Posterior cingulate gyrus (tissue), 11 donors: ENCODE measurements at regions not wholly inside any gene's neighbourhood (a gene's known extent, or its start where the extent isn't known, plus 50 kb on each side); places are given as distances from the start of the nearest gene placed in this dataset.
"Not testable (repeated sequence)": the region's sequence is repeated elsewhere in the genome, so short reads cannot be mapped to it uniquely, and the experiment has no call there.

Source experiments
- DNase-seq, 10 donors: peaks; one replicate each; pipeline versions ENCODE4 v3.0.0 to v3.0.0-alpha.2; 2020 to 2021; ENCODE audit warnings: mixed read lengths in 3 of 10
- intact Hi-C: fragments of 100-400 bp; cut with DNase I; formaldehyde crosslinking; loops from one replicate; pipeline ENCODE4 v1.15.1; 2023

DNA sequence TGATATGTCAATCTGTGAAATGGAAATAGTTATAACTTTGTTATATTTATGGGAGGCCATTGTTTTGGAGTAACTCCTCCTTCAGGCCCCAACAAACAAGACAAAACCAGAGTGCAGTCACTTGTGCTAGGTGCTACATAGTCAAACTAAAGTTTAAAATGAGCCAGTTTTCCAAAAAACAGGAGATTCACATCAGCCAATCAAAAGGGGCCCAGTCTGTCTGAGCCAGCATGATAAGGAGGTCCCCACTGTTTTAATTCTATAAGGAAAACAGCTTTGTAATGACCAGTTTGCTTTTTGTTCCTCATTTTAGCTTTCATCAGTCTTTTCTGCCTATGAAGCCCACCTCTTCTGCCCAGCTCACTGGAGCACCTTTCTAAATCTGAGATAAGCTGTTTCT lies 94.7 kb upstream of the SLC7A14 start:
- intact Hi-C loops, result no loop called here
- no peak for DNase-seq

DNA sequence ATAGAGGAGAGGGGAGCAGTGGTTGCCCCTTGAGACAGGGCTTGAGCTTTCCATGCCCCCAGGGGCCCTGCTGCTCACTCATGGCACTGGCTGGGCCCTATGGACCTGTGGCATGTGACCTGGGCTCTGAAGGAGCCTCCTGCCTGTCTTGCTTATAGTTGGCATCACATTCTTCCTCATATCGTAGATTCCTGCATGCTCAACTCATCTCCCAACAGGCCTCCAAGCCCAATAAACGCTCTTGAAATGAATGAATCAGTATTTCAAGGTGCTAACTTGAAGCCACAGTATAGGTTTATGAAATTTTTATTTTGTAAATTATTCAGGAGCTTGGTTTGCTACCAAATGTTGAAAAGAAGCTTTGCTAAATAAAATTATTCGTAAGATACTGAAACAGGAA lies 93.3 kb upstream of the SLC7A14 start:
- no peak for DNase-seq
- intact Hi-C loops, result no loop called here

DNA sequence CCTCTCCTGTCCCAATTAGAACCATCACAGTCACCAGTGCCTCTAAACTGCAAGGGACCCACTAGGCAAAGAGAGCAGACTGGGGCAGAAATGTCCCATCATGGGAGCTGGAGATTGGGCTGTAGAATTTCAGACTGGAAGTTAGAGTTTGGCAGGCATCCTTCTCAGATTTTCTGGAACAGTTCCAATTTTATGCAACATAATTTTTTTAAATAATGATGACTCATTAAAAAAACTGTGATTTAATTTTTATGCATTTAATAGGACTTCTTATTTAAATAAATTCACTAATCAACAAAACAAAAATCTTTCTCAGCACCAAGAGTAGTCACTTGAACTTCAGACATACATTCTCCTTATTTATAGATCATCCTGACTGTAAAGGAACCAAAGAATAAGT lies 84.6 kb upstream of the SLC7A14 start:
- no peak for DNase-seq
- intact Hi-C loops, result no loop called here

DNA sequence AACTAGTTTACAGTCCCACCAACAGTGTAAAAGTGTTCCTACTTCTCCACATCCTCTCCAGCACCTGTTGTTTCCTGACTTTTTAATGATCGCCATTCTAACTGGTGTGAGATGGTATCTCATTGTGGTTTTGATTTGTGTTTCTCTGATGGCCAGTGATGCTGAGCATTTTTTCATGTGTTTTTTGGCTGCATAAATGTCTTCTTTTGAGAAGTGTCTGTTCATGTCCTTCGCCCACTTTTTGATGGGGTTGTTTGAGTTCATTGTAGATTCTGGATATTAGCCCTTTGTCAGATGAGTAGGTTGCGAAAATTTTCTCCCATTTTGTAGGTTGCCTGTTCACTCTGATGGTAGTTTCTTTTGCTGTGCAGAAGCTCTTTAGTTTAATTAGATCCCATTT lies 77.1 kb upstream of the SLC7A14 start:
- intact Hi-C loops, DNase-seq: not testable (repeated sequence)

DNA sequence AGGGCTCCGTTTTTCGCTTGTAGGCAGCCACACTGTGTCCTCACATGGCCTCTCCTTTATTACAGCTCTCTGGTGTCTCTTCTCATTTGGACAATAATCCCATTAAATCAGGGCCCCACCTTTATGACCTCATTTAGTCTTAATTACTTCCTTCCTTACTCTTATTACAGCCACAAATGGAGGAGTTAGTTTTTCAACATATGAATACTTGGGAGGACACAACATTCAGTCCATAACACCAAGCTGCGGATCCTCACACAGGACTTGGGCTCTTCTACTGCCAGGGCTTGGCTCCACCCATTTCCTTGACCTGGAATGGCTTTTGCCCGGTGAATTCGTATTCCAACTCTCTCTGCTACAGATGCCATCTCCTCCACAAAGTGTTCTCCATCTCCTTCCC lies 74.3 kb upstream of the SLC7A14 start:
- no peak for DNase-seq
- intact Hi-C loops, result no loop called here

DNA sequence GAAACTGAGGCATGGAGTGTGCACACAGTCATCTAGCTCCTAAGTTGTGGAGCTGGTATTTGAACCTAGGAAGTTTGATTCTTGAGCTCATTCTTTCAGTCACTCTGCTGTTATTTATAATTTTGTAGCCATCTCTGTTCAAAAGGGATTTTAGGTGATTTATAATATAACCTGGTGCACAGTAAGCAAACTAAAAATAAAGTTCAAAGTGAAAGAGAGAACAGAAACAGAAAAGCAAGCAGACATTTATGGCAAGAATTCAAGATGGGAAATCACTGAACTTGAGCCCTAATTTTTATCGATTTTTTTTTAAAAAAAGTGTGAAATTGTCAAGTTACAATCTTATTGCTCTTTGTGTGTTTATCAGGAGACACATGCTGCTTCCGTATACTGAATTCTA lies 71.4 kb upstream of the SLC7A14 start:
- no peak for DNase-seq
- intact Hi-C loops, result no loop called here

DNA sequence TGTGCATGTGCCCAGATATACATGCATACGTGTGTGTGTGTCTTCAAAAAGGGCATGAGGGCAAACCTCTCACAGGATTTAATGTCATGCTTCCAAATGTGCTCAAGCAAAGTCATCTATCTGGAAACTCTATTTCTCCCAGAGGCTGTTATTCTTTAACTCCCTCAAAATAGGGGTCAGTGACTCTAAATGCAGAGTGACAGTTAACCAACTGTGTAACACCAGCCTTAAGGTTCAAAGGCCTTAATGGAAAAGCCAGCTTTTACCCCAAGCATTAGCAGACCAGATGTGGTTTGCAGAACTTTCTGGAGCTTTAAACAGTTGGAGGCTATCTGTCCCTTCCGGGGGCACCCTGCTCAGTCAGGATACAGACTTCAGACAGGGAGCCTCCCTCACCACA lies 70.4 kb upstream of the SLC7A14 start:
- DNase-seq, result no peak
- intact Hi-C loops, result no loop called here

DNA sequence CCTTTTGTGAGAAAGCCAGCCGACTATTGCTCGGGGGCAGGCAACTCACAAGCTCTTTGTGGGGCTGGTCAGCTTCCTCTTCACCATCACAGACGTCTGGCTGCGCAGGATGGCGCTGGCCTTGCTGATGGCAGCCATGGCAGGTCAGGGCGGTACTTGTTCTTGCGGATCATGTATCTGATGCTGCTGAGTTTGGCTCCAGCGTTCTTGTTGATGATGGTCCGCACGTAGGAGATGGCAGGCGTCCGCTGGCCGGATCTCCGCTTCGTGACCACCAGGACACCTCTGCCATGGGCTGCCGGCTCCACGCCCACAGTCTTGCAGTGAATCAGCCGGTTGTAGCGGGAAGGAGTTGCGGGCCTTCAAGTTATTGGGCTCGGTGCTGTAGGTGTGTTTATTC lies 67.9 kb upstream of the SLC7A14 start:
- intact Hi-C loops, result no loop called here
- DNase-seq, result no peak

DNA sequence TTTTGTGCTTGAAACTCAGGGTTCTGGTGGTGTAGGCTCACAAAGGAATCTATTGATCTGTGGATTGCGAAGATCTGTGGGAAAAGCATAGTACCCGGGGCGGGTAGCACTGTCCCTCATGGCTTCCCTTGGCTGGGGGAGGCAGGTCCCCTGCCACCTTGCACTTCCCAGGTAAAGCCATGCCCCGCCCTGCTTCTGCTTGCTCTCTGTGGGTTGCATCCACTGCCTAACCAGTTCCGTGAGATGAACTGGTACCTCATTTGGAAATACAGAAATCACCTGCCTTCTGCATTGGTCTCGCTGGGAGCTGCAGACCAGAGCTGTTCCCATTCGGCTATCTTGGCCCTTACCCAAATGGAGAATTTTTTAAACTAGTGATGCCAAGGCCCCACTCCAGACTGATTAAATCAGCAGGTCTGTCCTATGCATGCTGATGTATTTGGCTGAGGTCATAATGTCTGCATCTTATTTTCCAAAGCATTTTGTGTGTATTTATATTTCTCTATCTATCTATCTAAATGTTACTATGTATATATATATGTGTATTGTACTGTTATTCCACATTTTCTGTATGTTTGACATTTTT lies 65.5 kb upstream of the SLC7A14 start:
- DNase-seq, result peak in 1 of 10 donors; percentile 70
- intact Hi-C loops, result no loop called here

DNA sequence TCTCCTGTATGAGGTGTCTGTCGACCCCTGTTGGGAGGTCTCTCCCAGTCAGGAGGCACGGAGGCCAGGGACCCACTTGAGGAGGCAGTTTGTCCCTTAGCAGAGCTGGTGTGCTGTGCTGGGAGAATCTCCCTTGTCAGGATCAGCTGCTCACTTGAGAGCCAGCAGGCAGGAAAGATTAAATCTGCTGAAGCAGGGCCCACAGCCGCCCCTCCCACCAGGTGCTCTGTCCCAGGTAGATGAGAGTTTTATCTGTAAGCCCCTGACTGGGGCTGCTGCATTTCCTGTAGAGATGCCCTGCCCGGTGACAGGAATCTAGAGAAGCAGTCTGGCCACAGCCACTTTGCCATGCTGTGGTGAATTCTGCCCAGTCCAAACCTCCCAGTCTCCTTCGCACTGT lies 64.7 kb upstream of the SLC7A14 start:
- DNase-seq, intact Hi-C loops: not testable (repeated sequence)

DNA sequence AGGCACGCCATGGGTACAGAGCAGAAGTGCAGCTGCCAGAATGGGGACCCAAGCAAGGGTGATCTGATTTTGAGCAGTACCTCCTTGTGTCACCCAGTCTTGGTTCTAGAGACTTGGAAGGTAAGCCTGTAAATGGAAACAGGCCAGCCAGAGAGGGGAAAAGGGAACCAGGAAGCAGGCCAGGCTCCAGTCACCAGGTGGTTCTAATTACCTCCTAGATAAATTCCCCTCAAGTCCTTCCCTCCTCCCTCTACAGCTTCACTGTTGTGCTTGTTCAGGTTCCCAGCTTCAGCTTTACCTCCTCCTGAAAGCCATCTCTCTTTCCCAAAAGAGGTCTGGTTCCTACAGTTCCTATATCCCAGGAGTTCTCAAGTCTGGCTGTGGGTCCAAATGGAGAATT lies 58.8 kb upstream of the SLC7A14 start:
- DNase-seq, result no peak
- intact Hi-C loops, result no loop called here

DNA sequence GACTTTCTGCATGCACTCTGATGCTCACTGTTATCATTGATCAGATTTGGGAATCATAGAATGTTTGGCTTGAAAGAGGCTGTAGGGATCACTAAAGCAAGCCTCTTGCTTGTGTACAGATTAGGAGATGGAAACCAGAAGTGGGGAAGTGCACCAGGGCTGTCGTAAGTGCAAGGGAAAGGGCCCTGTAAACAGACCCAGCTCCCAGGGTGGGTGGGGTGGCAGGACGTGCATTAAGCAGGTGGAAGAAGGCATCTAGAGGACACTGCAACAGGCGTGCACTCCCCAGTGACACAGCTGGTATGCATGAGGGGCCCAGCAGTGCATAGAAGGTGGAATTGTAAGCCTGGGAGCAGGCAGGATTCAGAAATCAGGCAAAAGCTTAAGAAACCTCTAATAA lies 58.0 kb upstream of the SLC7A14 start:
- intact Hi-C loops, result no loop called here
- DNase-seq, result no peak

DNA sequence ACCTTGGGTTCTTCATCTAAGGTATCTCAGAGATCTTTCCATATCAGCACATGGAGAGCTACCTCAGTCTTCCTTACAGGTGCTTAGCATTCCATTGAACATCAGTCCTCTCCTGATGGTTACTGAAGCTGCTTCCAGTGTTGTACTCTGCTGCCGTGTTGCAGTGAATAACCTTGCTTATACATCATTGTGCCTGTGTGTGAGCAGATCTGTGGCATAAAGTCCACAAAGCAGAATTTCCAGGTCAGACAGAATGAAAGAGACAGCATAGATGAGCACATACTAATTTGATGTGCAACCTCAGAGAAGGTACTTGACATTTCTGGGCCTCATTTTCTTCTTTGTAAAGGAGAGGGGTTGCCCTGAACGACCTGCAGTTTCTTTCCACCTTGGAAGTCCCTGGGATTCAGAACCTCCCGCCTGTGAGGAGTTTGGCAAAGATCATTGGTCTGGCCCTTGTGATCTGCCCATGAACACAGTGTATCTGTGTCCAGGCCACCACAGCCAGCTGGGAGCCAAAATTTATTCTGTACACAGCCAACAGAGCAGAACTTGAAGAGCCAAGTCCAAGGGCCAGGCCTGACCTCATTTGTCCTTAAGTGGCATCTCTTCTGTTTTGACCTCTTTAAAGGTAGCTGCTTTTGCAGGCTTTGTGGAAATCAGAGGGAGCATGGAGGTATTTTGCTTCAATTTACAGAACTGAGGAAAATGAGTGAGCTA lies 57.2 kb upstream of the SLC7A14 start:
- peak; percentile 53 to 95 (median 72) for DNase-seq
- intact Hi-C loops, result no loop called here

DNA sequence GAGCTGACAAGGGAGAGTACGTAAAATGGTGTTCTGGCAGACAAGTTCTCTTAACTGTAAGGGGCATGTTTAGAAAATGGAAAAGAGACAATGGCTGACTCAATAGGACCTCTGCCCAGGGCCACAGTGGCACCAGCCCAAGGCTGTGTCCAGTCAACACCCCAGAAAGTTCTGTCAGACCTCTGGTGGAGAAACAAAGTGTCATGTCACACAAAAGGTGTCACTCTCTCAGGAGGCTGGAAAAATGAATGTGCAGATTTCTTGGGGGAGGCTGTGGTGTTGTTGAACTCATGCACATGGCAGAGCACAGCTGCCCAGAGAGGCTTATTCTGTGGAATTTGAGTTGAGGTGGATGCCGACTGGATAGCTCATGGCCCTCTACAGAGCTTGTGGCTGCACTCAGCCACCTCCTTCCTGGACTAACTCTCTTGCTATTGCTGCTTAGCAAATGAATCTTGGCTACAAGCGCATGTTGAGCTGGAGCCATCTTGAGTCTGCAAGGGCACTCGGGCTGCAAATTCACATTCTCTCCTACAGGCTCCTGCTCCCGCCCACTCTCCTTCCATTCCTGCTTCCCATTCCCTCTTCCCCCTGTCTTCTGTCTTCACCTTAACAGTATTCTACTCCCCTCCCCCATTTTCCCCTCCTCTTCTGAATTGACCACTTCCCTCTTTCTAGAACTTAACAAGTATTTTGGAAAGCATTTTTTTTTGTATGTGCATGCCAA lies 55.8 kb upstream of the SLC7A14 start:
- DNase-seq, result peak in 1 of 10 donors; percentile 24
- intact Hi-C loops, result no loop called here

DNA sequence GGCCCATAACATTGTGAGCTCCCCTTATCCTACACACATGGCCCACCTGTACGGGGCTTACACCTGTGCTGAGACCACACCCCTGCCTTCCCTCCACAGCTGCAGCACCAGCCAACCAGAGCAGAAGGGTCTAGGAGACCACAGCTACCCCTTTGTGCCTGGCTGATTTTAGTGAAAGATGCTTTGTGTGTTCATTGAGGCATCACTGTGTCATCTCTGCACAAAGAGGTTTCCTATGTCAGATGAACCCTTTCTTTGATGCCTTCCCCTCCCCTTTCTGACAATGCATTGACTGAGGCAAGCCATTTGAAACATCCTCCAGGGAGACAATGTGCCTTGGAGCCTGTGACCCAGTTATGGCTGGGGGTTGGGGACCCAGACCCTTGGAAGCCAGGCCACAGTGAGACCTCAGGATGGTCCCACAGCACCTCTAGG lies 54.9 kb upstream of the SLC7A14 start:
- intact Hi-C loops, result no loop called here
- DNase-seq, result peak in 2 of 10 donors; percentile 42 to 45

DNA sequence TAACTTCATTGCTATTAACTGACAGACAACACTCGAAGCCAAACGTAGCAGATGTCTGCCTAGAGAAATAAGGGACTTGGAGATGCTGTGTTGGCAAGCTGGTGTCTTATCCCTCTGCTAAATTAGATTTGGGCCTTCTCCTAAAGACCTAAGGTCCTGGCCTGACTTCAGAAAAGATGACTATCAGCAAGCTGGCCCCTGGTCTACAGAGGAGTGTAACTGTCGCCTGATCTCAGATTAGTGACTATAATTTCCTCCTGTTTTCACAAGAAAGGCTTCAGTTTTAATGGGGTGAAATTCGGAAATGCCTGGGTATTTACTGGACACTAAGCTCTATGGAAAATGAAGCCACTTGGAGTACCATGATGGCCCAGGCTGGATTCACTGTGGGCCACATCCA lies 53.1 kb upstream of the SLC7A14 start:
- no peak for DNase-seq
- intact Hi-C loops, result no loop called here

DNA sequence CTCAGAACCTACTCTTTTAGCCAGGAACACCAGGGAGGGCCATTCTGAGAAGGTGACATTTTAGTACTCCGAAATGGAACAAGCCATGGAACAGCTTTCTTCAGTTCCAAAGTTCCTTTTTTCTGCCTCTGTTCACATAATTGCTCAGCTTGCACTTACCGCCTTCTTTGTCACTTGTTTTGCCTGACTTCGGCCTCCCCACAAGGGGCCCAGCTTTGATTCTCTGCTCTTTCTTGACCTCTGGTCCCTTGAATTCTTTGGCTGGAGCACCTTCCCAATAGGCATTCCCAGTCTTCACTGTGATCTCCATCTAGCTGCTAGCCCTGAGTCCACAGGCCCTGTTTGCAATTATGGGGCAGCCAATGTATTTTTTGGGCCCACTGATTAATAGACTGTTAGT lies 51.4 kb upstream of the SLC7A14 start:
- intact Hi-C loops, result no loop called here
- no peak for DNase-seq

DNA sequence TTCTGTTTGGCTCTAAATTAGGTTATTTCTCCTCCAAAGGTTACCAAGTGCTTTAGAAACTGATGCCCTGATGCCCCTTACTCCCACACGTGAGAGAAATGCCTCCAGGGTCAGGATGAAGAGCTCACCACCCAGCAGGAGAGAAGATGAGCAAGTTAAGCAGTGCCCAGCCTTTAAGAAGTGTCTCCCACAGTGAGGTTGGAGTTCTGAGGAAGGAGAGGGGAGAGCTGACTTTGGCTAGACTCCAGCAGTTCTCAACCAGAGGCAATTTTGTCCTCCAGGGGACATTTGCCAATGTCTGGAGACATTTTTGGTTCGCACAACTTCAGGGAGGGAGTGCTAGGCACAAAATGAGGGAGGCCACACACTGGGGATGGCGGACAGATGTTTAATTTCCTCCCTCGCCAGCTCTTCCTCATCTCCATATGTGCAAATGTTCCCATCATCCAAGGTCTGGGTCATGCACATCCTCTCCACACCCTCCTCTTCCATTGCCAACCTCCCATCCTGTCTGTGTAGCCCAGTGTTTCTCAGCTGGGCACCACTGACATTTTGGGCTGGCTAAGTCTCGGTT lies 50.6 kb upstream of the SLC7A14 start:
- intact Hi-C loops, result no loop called here
- no peak for DNase-seq
